Fibroblast of lung (primary cell): ENCODE measurements at regions not wholly inside any gene's neighbourhood (a gene's known extent, or its start where the extent isn't known, plus 50 kb on each side); places are given as distances from the start of the nearest gene placed in this dataset.

Source experiments
- EZH2 ChIP-seq: IDR thresholded peaks from 2 replicates; pipeline ENCODE4 v1.5.1; 2012; ENCODE audit warnings: low read length, control low read depth, mild to moderate bottlenecking; ENCODE audit errors: missing control alignments
- TF ChIP-seq, protein P1 (sequence below), 2 donors: IDR thresholded peaks in 1 of 2; conservative IDR thresholded peaks in 1 of 2; 1 replicate in 1 of 2; 2 replicates in 1 of 2; pipeline ENCODE4 v1.5.1; 2011 to 2012; ENCODE audit warnings: low read length in 2 of 2, control low read depth in 1 of 2, inconsistent platforms in 1 of 2, low read depth in 1 of 2, mild to moderate bottlenecking in 1 of 2

DNA sequence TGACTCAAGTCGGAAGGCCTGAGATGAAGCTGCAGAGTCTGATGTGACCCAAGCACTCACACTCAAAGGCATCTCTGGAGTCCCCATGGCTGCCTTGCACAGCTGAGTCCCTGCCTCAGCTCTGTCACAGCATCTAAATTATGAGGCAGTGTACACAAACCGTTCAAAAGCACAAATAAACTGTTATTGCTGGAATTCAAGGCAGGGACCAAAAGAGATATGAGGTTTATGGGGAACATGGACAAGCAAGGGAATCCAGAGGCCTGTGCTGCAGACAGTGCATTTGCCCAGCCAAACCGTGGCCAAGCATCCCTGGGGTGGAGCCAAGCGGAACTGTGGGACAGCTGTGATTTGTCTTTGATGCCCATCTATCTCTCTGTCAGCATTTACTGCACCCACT lies 91.3 kb downstream of the RPS29 start:
- TF ChIP-seq, protein P1, sequence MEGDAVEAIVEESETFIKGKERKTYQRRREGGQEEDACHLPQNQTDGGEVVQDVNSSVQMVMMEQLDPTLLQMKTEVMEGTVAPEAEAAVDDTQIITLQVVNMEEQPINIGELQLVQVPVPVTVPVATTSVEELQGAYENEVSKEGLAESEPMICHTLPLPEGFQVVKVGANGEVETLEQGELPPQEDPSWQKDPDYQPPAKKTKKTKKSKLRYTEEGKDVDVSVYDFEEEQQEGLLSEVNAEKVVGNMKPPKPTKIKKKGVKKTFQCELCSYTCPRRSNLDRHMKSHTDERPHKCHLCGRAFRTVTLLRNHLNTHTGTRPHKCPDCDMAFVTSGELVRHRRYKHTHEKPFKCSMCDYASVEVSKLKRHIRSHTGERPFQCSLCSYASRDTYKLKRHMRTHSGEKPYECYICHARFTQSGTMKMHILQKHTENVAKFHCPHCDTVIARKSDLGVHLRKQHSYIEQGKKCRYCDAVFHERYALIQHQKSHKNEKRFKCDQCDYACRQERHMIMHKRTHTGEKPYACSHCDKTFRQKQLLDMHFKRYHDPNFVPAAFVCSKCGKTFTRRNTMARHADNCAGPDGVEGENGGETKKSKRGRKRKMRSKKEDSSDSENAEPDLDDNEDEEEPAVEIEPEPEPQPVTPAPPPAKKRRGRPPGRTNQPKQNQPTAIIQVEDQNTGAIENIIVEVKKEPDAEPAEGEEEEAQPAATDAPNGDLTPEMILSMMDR (conservative IDR thresholded peaks at IDR 0.05 in 1 of 2, IDR thresholded peaks at IDR 0.05 in 1 of 2; ENCODE audit: low read depth in 1 of 2, low read length in 2 of 2): no peak
- TF ChIP-seq EZH2: no peak
